NCI-H526 treated with DMSO at 0.1 percent for 48 hours (cell line): ENCODE measurements at regions not wholly inside any gene's neighbourhood (a gene's known extent, or its start where the extent isn't known, plus 50 kb on each side); places are given as distances from the start of the nearest gene placed in this dataset.

Experiments used
- DNase-seq: peaks from one replicate; lab custom pipeline; 2025; lab: John Stamatoyannopoulos, UW

DNA sequence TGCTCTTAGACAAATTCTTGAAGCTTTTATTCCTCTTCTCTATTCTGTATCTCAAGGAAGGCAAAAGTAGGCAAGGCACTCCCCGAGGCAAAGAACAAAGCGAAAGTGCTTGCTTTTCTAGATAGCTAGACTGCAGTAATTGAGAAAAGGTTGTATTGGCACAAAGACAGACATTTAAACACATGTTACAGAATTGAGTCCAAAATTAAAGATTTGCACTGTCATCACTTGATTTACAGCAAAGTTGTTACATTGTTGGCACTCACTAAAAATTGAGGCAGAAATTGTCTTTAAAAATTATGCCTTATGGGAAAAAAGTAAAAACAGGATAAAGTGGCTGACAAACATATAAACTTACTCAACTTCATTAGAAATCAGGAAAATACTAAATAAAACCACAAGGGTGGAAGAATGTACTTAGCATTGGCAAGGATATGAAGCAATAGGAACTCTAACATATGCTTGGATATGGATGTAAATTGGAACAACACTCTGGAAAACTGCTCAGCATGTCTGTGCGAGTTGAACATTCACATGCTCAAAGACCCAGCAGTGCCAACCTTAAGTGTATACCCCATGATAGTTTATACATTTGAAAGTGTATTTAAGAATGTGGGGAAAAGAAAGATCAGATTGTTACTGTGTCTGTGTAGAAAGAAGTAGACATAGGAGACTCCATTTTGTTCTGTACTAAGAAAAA, 491.3 kb downstream of the GLRX3 start:
- DNase-seq: no peak

- DNase-seq: no peak
Observed at GRCh38 chr10:130630135-130630534, 493.9 kb downstream of the GLRX3 start.

GRCh38 chr10:130631142-130632096, 495.2 kb downstream of the GLRX3 start:
- no peak for DNase-seq

DNA sequence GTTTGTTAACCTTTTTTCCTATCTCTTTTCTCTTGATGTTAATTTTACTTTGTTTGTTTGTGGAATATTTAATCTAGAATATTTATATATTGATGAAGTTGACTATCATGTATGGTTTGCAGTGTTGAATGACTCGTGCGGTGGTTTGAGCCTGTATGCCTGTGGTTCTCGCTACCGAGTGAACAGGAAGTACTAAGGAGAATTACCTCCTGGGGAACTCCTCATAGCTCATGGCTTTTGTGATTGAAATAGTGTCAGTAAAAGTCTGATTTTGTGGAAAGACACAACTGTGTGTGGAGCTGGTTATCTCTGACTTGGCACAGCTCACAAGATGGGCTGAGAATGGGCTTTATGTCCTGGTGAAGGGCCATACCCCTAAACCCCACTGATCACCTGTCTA, 498.6 kb downstream of the GLRX3 start:
- DNase-seq: no peak

GRCh38 chr10:130635528-130635927, 499.3 kb downstream of the GLRX3 start:
- no peak for DNase-seq

DNA sequence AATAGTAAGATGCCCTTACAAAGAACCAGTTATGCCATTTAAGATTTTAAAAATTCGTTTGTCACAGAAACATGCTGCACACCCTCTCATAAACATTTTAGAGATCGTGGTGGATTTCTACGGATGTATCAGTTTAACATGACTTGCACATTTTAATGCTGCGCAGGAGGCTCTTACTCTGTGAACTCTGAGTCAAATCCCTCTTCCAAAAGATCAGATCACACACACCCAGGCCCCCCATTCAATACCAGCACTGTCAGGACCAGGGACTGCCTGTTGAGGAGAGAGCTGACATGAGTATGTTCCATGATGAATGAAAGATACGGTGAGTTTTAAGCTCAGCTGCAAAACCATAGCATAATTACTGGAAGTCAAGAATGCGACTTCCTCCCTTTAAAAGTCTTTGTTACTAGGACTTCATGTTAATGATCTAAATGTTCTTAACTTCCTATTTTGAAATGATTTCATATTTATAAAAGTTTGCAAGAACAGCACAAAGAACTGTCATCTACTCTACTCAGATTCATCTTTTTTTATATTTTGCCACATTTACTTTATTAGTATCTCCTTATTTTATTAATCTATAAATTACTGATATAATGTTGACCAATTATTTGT, 500.2 kb downstream of the GLRX3 start:
- DNase-seq: no peak

GRCh38 chr10:130637089-130637676, 501.0 kb downstream of the GLRX3 start:
- DNase-seq: no peak

DNA sequence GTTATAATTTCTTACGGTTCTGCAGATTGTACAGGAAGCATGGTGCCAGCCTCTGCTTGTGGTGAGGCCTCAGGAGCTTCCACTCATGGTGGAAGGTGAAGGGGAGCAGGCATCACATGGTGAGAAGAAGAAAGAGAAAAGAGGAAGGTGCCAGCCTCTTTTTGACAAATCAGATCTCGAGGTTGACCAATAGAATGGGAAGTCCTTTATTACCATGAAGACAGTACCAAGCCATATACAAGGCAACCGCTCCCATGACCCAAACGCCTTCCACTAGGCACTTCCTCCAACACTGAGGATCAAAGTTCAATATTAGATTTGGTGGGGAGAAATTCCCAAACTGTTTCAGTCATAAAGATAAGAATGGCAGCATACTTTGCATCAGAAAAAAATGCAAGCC, 502.8 kb downstream of the GLRX3 start:
- DNase-seq: no peak

- no peak for DNase-seq
Observed at GRCh38 chr10:130642926-130643325, 506.7 kb downstream of the GLRX3 start.

DNA sequence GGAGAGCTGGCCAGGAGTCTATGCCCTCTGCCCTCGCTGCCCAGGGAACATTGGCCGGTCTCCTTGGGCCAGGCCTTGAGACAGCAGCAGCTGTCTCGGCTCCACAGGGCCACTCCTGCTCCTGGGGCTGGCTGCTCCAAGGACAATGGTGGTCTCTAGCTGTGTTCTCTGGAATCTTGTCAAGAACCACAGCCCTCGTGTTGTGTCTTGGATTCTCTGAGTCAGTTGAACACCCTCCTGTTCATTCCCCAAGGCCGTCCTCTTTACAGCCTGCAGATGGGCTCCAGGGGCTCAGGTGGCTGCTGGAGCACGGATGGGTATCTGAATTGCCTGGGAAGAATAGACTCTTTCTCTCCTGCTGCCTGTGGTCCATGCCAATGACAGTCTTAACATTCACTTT, 511.1 kb downstream of the GLRX3 start:
- no peak for DNase-seq

GRCh38 chr10:130648807-130649206, 512.6 kb downstream of the GLRX3 start:
- no peak for DNase-seq

GRCh38 chr10:130652544-130652943, 516.4 kb downstream of the GLRX3 start:
- DNase-seq: no peak

GRCh38 chr10:130652964-130653578, 516.9 kb downstream of the GLRX3 start:
- DNase-seq: no peak

- no peak for DNase-seq
Observed at GRCh38 chr10:130654726-130655125, 518.5 kb downstream of the GLRX3 start.

- DNase-seq: no peak
Observed at GRCh38 chr10:130655313-130656186, 519.4 kb downstream of the GLRX3 start.

DNA sequence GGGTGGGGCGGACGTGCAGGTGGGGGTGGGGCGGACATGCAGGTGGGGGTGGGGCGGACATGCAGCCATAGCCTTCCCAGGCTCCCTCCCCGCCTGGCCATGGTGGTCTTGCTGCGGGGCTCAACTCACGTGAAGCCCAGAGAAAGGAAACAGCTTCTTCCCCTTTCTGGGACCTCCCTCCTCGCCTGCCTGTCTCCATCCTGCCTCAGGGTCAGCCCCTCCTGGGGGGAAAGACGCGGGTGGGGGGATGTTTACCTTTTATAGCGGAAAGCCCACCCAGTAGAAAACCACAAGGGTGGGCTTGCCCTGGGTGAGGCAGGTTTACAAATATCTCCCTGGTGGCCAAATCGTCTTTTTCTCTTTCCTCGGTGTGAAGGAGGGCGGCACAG, 520.0 kb downstream of the GLRX3 start:
- DNase-seq: no peak

DNA sequence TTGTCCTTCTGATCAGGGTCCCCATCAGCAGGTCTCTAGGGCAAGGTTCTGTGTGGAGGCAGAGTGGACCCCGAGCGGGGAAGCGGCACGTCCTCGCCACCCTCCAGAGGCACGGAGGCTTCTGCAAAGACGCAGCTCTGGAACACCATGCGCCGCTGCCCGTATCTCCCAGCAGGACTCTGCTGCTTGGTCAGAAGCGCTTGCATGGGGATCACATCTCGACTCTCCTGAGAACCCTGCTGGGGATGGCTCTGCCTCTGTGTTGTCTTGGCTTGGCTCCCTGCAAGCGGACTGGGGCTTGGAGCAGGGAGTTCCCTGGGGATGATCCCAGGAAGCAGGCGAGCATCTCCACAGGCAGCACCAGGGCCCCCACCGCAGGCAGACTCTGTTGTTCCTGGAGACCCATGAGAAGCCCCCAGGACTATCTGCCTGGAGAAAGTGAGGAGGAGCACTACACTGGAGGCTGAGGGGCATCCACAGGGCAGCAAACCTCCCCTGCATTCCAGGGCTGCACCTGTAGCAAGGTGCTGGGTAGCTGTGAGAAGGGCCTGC, 520.5 kb downstream of the GLRX3 start:
- no peak for DNase-seq

DNA sequence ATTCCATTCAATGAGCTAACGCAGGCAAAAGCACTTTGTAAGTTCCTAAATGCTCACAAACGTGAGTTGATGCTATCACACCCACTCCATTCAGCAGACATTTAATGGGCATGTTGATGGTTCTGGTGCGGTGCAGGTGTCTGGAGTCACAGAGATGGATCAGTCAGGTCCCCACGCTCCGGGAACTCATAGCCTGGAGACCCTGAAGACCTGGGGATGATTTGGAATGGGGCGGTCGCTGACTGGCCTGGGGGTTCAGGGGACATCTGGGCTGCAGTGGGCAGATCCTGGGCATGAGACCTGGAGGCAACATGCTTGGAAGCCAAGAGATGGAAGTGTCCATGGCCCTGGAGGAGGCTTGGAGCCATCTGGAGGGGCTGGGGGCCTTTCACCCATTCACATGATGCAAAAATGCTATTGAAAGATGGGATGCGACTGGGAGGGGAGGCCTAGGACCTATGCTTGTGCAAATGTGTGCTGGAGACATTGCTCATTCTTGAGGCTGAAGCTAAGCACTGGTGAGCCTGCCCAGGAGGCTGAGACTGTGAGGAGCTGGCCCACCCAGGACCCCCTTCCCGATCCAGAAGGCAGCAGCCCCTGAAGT, 522.6 kb downstream of the GLRX3 start:
- DNase-seq: no peak

- DNase-seq: no peak
Observed at GRCh38 chr10:130659528-130659927, 523.3 kb downstream of the GLRX3 start.

- DNase-seq: no peak
Observed at GRCh38 chr10:130660266-130660665, 524.1 kb downstream of the GLRX3 start.
